Retina (tissue), 1 donor: ENCODE measurements at regions not wholly inside any gene's neighbourhood (a gene's known extent, or its start where the extent isn't known, plus 50 kb on each side); places are given as distances from the start of the nearest gene placed in this dataset.

Experiments used
- DNase-seq: peaks from one replicate; pipeline ENCODE4 v3.0.0-alpha.2; 2016

DNA sequence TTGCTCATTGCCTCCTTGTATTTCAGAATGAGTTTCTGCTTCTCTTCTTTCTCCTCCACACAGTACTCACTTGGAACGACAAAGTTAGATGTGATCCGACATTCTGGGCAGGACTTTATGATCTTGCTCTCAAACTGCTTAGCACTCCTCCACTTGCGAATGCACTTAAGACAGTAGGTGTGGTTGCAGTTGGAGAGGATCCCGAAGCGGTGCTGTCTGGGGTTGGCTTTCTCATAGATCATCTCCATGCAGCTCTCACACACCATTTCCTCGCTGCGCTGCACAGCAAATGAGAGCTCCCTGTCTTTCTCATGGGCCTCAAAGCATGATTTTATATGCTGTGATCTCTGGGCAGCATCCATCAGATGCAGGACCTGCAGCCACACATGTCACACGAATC lies 245.7 kb downstream of the C12orf50 start:
- no peak for DNase-seq

DNA sequence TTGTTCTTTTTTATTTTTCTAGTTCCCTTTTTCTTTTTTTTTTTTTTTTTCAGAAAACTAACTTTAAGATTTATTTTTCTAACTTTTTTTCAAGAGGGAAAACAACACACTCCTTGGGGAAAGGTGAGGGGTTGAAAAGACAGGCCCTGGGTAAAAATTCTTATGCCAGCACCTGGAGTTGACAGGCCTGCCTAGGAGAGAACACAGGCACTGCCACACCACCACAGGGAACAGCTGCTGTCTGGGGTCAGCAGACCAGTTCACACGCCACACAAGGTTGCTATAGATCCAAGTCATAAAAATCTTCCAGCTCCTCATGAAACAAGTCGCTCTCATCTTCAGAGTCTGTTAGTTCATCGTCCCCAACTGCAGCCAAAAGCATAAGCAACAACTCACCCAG lies 246.4 kb downstream of the C12orf50 start:
- DNase-seq, result no peak

DNA sequence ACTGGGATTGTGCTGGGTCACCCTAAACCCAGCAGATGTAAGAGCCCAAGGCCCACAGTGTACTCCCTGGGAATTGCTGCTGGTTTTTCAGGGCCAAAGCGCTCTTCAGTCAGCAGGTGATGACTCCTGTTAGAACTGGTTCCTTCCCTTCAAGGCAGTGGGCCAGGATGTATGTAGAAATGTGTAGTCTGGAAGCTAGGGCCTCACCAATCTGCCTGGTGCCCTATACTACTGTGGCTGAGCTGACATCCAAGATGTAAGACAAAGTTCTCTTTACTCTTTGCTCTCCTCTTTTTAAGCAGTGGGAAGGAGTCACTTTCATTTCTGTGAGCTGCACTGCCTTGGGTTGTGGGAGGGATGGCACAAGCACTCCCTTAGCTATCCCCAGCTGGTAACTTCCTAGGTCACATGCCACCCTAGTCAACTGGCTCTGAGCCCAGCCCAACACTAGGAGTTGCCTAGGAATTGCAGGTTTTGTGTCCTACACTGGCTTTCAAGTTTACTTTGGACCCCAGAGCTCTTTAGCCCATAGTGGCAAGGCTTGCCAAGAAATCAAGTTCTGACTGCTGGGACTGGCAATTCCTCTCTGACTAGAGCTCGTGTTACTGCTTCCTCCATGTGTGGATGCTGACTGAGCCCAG lies 249.2 kb downstream of the C12orf50 start:
- no peak for DNase-seq

DNA sequence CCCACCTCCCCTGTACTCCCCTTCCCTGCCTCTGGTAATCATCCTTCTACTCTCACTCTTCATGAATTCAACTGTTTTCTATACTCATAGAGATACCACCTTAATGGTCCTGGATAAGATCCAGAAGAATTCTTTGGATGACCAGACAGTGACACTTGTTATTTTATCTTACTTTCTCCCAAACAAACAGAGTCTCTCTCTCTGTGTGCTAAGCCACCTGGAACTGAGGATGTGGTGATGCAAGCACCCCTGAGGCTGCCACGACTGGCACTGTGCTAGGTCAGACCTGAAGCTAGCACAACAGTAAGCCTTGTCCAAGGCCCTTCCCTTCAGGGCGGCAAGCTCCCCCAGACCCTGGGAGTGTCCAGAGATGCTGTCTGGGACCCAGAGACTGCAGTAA lies 250.2 kb downstream of the C12orf50 start:
- no peak for DNase-seq

DNA sequence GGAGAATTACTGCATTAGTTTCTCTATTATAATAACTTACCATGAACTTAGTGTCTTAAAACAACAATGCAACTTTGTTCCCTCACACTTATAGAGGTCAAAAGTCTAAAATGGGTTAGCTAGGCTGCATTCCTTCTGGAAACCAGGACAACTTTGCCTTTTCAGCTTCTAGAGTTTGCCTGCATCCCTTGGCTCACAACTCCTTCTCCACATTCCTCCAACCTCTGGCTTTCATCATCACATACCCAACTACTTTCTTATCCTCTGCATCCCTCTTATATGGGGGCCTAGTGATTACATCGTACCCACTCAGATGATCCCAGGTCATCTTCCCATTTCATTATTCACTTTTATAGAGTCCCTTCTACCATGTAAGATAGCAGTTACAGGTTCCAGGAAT lies 251.1 kb downstream of the C12orf50 start:
- no peak for DNase-seq

DNA sequence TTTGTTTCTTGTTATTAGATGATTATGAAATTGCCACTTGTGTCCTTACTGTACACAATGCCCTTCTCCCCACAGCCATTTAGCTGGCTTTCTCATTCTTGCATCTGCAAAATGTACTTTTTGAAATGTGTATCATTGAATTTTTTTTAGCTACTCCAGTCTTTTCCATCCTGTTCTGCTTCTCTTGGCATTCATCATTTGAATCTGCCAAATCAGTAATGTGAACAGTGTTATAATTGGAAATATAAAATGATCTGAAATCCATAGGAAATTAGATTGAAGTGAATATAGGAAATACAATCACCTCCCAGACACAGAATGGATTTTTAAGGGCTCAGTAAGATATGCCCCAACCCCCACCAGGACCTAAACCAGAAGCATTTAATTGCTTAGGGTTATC lies 253.4 kb downstream of the C12orf50 start:
- no peak for DNase-seq

DNA sequence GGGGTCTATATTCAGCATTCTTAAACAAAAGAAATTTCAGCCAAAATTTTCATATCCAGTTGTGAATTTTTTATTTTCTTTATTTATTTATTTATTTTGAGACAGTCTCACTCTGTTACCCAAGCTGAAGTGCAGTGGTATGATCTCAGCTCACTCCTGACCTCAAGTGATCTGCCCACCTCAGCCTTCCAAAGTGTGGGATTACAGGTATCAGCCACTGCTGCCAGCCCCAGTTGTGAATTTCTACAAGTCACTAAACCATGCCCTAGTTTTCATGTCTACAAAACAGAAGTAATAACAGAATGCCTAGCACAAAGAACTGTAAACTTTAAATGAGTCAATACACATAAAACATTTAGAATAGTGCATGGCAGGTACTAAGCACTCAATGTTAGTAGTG lies 254.2 kb downstream of the C12orf50 start:
- DNase-seq, result no peak

DNA sequence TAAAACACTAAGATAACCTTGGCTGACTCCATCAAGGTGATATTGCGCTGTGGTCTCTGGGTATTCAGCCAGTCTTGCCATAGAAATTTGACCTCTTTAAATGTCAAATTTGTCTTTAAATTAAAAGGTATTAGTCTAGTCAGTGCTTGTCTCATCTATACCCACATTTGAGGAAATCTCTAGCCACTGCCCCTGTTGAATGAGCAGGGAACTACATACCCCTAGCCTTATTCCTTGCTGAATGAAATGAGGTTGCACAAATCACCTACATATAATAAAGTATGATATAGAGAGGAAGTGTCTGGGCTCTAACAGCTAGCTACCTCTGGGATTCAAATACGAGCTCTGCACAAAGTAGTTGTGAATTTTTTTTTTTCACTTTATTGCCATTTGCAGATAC lies 256.8 kb downstream of the C12orf50 start:
- DNase-seq, result no peak

DNA sequence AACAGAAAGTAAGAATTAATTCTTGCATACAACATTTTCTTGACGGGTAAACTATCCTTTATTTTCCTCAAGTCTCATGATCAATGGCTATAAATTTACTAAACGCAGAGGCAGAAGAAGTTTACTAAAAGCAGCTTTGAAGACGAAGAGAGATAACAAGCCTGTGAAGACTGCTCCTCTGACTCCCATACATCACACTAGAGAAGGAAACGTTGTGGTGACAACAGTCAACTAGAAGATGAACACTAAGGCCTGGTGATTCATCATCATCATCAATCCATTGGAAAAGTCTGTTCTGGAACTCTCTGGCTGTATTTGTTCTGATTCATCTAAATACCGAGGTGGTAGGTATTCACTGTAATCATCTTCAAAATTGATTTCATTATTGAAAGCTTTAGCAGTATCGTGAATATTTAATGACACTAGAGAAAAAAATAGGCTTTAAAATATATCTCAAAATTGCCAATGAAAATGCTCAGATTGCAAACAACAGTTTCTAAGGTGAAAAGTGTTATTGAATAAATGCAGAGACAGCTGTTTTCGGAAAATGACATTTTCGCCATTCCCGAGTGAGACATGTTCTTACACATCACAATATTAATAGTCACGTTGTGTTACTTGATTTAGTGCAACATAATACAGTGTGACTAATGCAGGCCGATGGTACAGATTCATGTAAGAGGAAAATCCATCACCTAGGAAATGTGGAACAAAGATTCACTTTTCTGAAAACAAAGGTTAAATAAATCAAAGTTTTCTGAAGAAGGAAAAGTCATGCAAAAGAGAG lies 260.5 kb downstream of the C12orf50 start:
- no peak for DNase-seq

DNA sequence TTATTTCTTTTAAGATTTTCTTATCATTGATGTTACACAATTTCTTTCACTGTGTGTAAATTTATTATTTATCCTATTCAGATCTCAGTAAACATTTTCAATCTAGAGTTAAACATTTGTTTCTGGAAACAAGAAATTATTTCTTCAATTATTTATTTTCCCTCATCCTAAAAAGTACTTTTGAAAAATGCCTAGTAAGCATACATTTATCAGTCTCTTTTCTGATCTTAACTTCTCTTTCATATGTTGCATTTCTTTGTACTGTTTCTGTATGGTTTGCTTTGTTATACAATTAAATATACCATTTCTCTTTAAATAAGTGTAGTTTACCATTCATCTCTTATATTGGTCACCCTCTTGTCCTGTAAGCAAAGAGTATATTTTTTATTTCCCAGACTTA lies 263.2 kb downstream of the C12orf50 start:
- DNase-seq, result no peak

DNA sequence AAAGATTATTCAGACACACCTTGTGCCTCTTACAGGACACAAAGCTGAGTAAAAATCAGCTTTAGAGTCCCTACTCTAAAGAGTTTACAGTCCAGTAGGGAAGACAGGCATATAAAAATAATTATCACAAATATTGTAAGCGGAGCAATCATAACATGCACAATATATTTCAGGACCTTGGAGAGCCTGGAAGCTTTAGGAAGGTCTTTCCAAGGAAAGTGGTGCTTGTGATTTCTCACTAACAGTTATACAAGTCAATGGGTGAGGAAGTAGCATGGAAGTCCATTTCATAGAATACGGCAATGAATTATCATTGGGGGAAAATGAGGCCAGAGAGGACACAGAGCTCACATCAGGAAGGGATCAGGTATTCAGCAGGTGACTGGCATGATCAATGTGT lies 268.3 kb downstream of the C12orf50 start:
- DNase-seq, result no peak

DNA sequence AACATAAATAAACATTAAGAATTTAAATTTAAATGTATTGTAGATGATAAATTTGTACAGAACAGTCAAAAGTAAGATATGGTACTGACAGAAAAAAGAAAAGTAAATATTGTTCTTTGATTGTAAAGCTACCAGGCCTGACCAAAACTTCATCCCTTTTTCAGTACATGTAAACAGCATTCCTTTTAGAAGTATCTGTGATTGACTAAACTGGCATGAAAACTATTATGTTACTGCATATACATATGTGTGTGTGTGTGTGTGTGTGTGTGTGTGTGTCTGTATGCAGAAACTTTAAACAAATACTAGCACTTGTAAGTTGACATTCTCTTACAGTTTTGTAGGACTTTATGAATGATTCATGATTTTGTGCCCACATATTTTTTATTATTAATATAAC lies 270.9 kb downstream of the C12orf50 start:
- no peak for DNase-seq

DNA sequence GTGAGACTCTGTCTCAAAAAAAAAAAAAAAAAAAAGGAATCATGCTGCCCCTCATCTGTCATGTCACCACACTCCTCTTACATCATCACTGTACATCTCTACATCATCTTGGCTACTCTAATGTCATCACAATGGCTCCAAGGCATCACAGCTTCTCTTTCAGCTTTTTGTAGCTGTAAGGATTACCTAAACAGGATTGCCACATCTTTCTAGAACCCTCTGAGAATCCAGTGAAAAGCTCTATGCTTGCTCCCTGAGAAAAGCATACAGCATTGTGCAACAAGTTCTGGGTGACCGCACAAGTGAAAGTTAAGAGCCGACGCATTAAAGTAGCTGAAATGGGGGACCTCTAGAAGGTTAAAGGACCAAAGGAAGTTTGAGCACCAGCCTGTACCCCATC lies 272.5 kb downstream of the C12orf50 start:
- no peak for DNase-seq

DNA sequence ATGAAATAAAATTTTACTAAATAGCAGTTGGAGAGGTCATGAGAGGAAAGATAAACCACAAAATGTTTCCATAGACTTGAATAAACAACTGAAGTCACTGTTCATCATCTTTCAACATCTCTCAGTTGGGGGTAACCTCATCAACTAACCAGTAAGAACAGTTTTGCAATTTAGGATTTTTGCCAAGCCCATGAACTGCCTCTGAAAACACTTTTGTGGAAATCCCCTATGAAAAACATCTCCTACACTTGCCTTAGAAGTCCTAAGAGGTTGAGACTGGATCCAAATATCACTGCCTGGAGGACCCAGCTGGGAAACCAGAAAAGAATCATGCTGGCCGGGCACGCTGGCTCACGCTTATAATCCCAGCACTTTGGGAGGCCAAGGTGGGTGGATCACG lies 273.1 kb downstream of the C12orf50 start:
- DNase-seq, result no peak

DNA sequence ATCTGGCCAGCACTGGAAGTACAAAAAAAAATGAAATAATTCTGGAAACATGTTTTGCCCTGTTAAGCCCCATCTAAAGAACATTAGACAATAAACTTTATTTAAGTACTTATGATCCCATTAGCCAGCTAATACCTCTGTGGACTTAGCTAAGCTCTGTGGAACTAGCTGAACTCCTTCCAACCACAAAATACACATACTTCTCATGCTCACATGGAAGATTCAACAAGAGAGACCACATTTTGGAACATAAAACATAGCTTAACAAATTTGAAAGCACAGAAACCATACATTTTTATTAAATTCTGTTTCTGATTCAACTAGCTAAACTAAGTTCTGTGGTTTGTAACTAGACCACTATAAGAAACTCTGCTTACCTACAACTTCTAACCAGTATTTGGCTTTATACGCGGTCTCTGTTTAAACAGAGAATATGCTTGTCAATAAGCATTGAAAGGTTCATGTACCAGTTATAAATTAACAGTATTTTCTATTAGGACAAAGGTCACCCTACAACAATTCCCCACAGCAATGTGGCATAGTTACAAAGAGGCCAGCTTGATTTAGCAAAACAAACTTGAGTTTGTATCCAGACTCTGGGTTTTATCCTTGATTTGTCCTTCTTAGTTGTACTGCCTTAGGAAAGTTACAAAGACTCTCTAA lies 300.1 kb downstream of the C12orf50 start:
- no peak for DNase-seq

DNA sequence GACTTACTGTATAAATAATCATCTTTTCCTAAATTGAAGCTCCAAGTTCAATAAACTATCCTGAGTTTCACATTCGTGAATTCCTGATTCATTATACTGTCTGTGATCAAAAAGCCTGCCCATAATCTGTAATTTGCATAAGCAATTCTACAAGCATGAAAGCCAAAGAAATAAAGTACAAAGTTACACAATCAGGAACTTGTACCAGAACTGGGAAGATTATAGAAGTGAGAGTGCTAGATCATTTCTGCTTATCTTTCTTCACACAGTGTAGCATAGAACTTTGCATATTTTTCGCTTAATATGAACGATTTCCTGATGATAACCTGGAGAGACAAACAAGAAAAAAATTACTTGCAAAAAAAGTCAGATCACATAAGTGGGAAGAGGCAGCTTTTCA lies 308.2 kb downstream of the C12orf50 start:
- no peak for DNase-seq

DNA sequence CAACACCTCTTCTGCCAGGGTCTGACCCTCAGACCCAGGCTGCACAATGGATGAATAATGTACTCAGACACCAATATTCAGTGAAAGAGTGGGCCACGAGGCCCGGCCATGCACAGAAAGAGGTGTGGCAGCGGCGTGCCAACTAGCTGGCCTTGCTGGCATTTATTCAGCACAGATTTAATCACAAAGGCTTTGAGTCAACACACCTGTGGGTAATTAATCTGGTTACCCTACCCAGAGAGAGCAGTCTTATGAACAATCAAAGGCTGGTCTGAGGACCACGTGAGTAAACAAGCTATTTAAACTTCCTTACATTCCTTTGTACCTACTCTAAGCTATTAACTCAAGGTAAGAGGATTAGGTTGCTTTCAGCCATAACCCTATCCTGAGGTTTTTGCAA lies 324.8 kb downstream of the C12orf50 start:
- no peak for DNase-seq

DNA sequence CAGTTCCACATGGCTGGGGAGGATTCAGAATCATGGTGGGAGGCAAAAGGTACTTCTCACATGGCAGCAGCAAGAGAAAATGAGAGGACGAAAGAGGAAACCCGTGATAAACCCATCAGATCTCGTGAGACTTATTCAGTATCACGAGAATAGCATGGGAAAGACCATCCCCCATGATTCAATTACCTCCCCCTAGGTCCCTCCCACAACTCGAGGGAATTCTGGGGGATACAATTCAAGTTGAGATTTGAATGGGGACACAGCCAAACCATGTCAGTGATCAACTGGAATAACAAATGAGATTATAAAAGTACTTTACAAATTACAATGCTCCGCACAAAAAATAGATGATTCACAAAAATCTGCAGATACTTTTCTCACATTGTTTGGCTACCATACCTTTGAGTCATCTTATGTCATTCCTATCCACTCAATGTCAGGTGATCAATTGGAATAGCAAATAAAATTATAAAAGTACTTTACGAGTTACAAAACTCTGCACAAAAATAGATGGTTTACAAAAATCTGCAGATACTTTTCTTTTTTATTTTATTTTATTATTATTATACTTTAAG lies 338.9 kb downstream of the C12orf50 start:
- no peak for DNase-seq

DNA sequence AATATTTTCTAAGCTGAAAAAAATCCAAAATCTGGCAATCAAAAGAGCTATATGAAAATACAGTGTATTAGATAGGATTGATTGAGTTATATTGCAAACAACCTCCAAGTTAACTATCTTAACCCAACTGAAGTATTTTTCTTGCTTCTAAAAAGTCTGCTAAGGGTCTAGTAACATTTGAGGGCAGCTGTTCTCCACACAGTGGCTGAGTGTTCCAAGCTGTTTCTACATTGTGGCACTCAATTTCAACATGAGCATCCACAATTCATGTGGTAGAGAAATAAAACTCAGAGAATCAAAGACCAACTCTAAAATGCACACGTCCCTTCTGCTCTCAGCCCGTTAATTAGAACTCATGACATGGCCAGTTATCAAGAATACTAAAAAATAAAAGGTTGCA lies 340.0 kb downstream of the C12orf50 start:
- no peak for DNase-seq

DNA sequence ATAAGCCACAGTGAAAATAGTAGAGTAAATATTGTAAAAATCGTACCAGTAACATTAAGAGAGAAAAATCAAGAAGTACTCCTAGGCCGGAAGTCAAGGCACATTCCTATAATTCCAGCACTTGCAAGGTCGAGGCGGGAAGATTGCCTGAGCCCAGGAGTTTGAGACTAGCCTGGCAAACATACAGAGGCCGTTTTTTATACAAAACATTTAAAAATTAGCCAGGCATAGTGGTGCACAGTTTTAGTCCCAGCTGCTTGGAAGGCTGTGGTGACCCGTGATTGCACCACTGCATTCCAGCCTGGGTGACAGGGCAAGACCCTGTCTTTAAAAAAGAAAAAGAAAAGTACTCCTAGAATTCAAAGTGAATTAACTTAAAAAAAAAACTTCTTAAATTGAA lies 341.8 kb downstream of the C12orf50 start:
- no peak for DNase-seq

DNA sequence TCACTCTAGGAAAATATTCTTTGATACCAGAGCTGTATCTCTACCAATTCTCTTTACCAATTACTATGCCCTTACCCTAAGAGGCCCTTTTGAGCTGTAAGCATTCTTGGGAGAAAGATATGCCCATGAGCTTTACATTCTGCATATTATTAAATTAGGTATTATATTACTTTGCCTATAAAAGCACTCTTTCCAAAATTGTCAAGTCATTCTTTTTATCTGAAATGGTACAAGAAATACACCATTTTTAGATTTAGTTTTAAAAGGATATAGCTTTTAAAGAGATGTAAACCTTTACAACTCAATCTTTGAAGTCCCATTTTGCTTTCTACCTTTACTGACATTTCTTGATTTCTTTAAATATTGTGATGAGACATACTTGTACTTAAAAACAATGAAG lies 343.5 kb downstream of the C12orf50 start:
- DNase-seq, result no peak

DNA sequence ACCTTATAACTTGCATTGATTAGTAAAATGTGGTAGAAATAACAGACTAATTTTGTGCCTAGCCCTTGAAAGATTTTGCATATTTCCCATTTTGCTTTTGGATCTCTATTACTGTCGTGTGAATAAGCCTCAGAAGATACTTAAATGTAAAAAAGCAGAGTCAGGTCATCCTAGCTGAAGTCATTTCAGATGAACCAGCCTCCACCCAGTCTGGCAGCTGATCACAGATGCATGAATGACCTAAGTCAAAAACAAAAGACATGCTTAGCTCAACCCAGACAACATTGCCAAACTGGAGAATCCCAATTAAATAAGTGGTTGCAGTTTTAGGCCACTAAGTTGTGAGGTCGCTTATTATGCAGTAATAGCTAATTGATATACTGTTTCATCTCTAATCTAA lies 349.9 kb downstream of the C12orf50 start:
- no peak for DNase-seq

DNA sequence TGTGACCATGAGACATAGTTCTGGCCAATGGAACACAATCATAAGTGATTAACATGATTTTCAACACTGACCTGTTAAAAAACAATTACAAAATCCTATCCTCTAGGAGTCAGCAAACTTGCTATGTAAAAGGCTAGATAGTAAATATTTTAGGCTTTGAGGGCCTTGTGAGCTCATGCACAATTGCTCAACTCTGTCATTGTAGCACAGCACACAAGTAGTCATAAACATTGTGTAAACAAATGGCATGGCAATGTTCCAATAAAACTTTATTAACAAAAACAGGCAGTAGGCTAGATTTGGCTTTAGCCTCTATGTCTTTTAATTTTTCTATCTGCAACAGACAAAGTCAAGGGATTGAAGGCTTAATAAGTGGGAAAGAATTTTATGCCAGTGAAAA lies 350.7 kb downstream of the C12orf50 start:
- DNase-seq, result no peak

DNA sequence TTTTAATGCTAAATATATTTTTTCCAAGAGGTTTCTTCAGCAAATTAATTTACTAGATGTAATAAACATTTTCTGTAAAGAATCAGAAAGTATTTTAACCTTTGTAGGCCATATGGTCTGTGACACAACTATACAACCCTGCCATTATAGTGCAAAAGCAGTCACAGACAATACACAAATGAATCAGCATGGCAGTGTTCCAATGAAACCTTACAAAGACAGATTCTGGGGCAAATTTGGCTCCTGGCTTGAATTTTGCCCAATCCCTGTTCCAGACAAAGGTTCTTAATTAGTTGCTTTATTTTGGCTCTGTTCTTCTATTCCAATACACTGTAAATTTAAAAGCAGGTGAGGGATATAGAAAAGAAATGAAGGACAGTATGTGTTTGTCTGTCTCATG lies 352.5 kb downstream of the C12orf50 start:
- no peak for DNase-seq
